ENCODE measurements at regions not wholly inside any gene's neighbourhood (a gene's known extent, or its start where the extent isn't known, plus 50 kb on each side); places are given as distances from the start of the nearest gene placed in this dataset.

DNA sequence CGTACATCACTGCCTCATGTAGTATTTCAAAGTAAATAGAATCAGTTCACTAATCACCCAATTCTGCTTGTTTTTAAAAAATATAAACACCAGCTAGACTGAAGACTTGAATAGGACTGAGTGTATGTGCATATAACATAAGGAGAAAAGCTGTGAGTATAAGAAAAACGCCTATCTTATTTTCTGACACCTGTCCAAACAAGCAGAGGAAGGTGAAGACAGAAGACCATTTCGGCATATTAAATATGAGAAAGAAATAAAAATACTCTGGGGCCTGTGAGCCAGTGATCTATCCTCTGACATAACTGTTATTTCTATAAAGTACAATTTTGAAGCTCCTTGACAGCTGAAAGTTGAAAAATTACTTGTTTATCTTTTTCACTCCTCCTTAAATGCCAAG, 111.3 kb upstream of the EEA1 start (continued):
- TF ChIP-seq TCF7L2 (IDR thresholded peaks at IDR 0.05; ENCODE audit: borderline replicate concordance, extremely low read depth, insufficient read depth, insufficient read length) = no peak

GRCh38 chr12:93041416-93041815, 112.3 kb upstream of the EEA1 start:
- Histone ChIP-seq H3K9me3 (ENCODE audit: control insufficient read depth in 1 of 2, insufficient read depth in 1 of 2, low read depth in 1 of 2, low read length in 2 of 2) (no peaks in the 10 kb centered on the region), H3K79me2 (ENCODE audit: insufficient read depth, low read length) (no peaks in the 10 kb centered on the region), H3K36me3 (ENCODE audit: control insufficient read depth in 1 of 2, insufficient read depth in 2 of 2, low read length in 2 of 2) (no peaks in the 10 kb centered on the region), H3K9me2 (ENCODE audit: insufficient read depth) (no peaks in the 10 kb centered on the region), H3K27me3 (ENCODE audit: insufficient read depth, low read length) (no peaks in the 10 kb centered on the region), H4K20me1 (ENCODE audit: insufficient read depth) (no peaks in the 10 kb centered on the region), H3K4me2 (ENCODE audit: low read length) (no peak overlapping the region), H3K4me1 (ENCODE audit: control insufficient read depth in 1 of 2, insufficient read depth in 2 of 2, low read length in 2 of 2) (no peaks in the 10 kb centered on the region), H3K27ac (ENCODE audit: low read depth, low read length) (no peak overlapping the region), H3K9ac (ENCODE audit: low read length) (no peak overlapping the region), H2AFZ (ENCODE audit: low read depth, low read length, poor library complexity, severe bottlenecking) (no peak overlapping the region), H3K4me3 (replicated peaks in 1 of 2; ENCODE audit: low read depth in 1 of 2, low read length in 2 of 2) (no peak overlapping the region)
- no peak for TF ChIP-seq SRF (IDR thresholded peaks at IDR 0.05; ENCODE audit: low read depth)
- no peak for TF ChIP-seq TCF7L2 (IDR thresholded peaks at IDR 0.05; ENCODE audit: borderline replicate concordance, extremely low read depth, insufficient read depth, insufficient read length)
- TF ChIP-seq ZFX (IDR thresholded peaks at IDR 0.05) = no peak
- TF ChIP-seq, protein P1, sequence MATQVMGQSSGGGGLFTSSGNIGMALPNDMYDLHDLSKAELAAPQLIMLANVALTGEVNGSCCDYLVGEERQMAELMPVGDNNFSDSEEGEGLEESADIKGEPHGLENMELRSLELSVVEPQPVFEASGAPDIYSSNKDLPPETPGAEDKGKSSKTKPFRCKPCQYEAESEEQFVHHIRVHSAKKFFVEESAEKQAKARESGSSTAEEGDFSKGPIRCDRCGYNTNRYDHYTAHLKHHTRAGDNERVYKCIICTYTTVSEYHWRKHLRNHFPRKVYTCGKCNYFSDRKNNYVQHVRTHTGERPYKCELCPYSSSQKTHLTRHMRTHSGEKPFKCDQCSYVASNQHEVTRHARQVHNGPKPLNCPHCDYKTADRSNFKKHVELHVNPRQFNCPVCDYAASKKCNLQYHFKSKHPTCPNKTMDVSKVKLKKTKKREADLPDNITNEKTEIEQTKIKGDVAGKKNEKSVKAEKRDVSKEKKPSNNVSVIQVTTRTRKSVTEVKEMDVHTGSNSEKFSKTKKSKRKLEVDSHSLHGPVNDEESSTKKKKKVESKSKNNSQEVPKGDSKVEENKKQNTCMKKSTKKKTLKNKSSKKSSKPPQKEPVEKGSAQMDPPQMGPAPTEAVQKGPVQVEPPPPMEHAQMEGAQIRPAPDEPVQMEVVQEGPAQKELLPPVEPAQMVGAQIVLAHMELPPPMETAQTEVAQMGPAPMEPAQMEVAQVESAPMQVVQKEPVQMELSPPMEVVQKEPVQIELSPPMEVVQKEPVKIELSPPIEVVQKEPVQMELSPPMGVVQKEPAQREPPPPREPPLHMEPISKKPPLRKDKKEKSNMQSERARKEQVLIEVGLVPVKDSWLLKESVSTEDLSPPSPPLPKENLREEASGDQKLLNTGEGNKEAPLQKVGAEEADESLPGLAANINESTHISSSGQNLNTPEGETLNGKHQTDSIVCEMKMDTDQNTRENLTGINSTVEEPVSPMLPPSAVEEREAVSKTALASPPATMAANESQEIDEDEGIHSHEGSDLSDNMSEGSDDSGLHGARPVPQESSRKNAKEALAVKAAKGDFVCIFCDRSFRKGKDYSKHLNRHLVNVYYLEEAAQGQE (IDR thresholded peaks at IDR 0.05; ENCODE audit: low read depth) = no peak
- no peak for TF ChIP-seq MAX (IDR thresholded peaks at IDR 0.05)
- TF ChIP-seq SP1 (IDR thresholded peaks at IDR 0.05; ENCODE audit: low read depth) = no peak
- TF ChIP-seq SIN3A (IDR thresholded peaks at IDR 0.05; ENCODE audit: low read depth) = no peak
- TF ChIP-seq FOSL1 (IDR thresholded peaks at IDR 0.05; ENCODE audit: low read depth) = no peak
- no peak for TF ChIP-seq POLR2AphosphoS5 (IDR thresholded peaks at IDR 0.05; ENCODE audit: low read depth, low read length)
- no peak for TF ChIP-seq POLR2A (IDR thresholded peaks at IDR 0.05; ENCODE audit: borderline replicate concordance, extremely low read depth, insufficient read depth, insufficient read length)
- TF ChIP-seq EZH2phosphoT487 (IDR thresholded peaks at IDR 0.05; ENCODE audit: borderline replicate concordance) = no peak
- no peak for TF ChIP-seq ATF3 (IDR thresholded peaks at IDR 0.05)
- TF ChIP-seq ZNF274 (IDR thresholded peaks at IDR 0.05; ENCODE audit: low read depth, low read length) = no peak
- TF ChIP-seq EZH2 (IDR thresholded peaks at IDR 0.05) = no peak
- no peak for TF ChIP-seq CBX3 (IDR thresholded peaks at IDR 0.05; ENCODE audit: low read depth)
- no peak for TF ChIP-seq YY1 (IDR thresholded peaks at IDR 0.05; ENCODE audit: extremely low read depth, insufficient replicate concordance, low read depth, low read length)
- POLR2A ChIA-PET = no interaction called here
- RAD21 ChIA-PET (ENCODE audit: low non-redundant PET in 1 of 2, low total read pairs in 2 of 2, uncharacterized antibody in 2 of 2, unreplicated experiment in 2 of 2) = no interaction called here
- ATAC-seq (no peak), DNase-seq (ENCODE audit: low read depth, low spot score) (no peak)
- intact Hi-C loops (cut with micrococcal nuclease) = no loop called here
- no TSS peak for BruUV-seq (replicated peaks)
- CTCF ChIA-PET = interaction anchor here (1.1 kb wide), 1 partner anchor 1060 kb away, joined by 3 read pairs; no protein-coding TSS in a partner anchor
